AG04449 (cell line): ENCODE measurements at regions not wholly inside any gene's neighbourhood (a gene's known extent, or its start where the extent isn't known, plus 50 kb on each side); places are given as distances from the start of the nearest gene placed in this dataset.

ENCODE experiments used
- CTCF ChIA-PET: fragments of 350-600 bp; formaldehyde crosslinking; extraction: SDS; loops from one replicate; lab custom pipeline; 2021; ENCODE audit warnings: antibody characterized with exemption; lab: Yijun Ruan, JAX
- POLR2A ChIA-PET: fragments of 400-600, 350-600 bp; formaldehyde crosslinking; extraction: SDS; loops from one replicate; lab custom pipeline; 2020; ENCODE audit warnings: antibody characterized with exemption, inconsistent platforms; lab: Yijun Ruan, JAX
- DNase-seq: peaks from one replicate; pipeline ENCODE4 v3.0.0-alpha.2; 2010; ENCODE audit warnings: low read depth, low spot score
- H3K4me3 ChIP-seq: 2 replicates; pipeline ENCODE4 v1.5.1; 2011; ENCODE audit warnings: low read depth, mild to moderate bottlenecking, control low read depth, low read length
- CTCF ChIP-seq: IDR thresholded peaks from one replicate; pipeline ENCODE4 v1.5.1; 2011; ENCODE audit warnings: mild to moderate bottlenecking, moderate library complexity, low read length, control low read depth, inconsistent platforms; ENCODE audit not compliant: insufficient read depth; ENCODE audit errors: missing control alignments

- ChIA-PET CTCF (no interaction called here), POLR2A (no interaction called here)
- no peak for DNase-seq
- no peak overlapping the region for H3K4me3 ChIP-seq
- no peak for TF ChIP-seq CTCF
Measured at GRCh38 chr2:142827170-142827569, 50.3 kb upstream of the KYNU start.

GRCh38 chr2:142825861-142826260 is 51.6 kb upstream of the KYNU start:
- POLR2A ChIA-PET: no interaction called here
- DNase-seq: no peak
- TF ChIP-seq CTCF: no peak
- no peak overlapping the region for H3K4me3 ChIP-seq
- CTCF ChIA-PET: no interaction called here

- POLR2A ChIA-PET: no interaction called here
- CTCF ChIA-PET: no interaction called here
- H3K4me3 ChIP-seq: no peak overlapping the region
- no peak for DNase-seq
- no peak for TF ChIP-seq CTCF
Measured at GRCh38 chr2:142824756-142825155, 52.7 kb upstream of the KYNU start.

GRCh38 chr2:142822190-142822589 is 55.3 kb upstream of the KYNU start:
- no peak for TF ChIP-seq CTCF
- DNase-seq: no peak
- POLR2A ChIA-PET: no interaction called here
- H3K4me3 ChIP-seq: no peak overlapping the region
- CTCF ChIA-PET: no interaction called here

GRCh38 chr2:142819411-142819810 is 58.1 kb upstream of the KYNU start:
- H3K4me3 ChIP-seq: no peak overlapping the region
- DNase-seq: no peak
- CTCF ChIA-PET: no interaction called here
- TF ChIP-seq CTCF: no peak
- POLR2A ChIA-PET: no interaction called here

- no peak for TF ChIP-seq CTCF
- ChIA-PET POLR2A (no interaction called here), CTCF (no interaction called here)
- no peak for DNase-seq
- H3K4me3 ChIP-seq: no peak overlapping the region
Measured at GRCh38 chr2:142815375-142815774, 62.1 kb upstream of the KYNU start.
